WTC11 (cell line): ENCODE measurements at regions not wholly inside any gene's neighbourhood (a gene's known extent, or its start where the extent isn't known, plus 50 kb on each side); places are given as distances from the start of the nearest gene placed in this dataset.

ENCODE experiments used
- ATAC-seq: fragments of 200-7000 bp; cut with Tn5 transposase; 2 replicates; pipeline ENCODE4 v1.10.0; 2021; ENCODE audit warnings: mild to moderate bottlenecking, moderate library complexity
- CTCF ChIA-PET: fragments of 300-600 bp; sonication (Branson Sonifier 250); formaldehyde crosslinking; loops from one replicate; lab custom pipeline; 2021; ENCODE audit warnings: antibody characterized with exemption; lab: Charles Lee
- POLR2A ChIA-PET: fragments of 350-600 bp; sonication (Branson Sonifier 250); formaldehyde crosslinking; loops from one replicate; lab custom pipeline; 2021; ENCODE audit warnings: antibody characterized with exemption; lab: Charles Lee
- DNase-seq: peaks from one replicate; pipeline ENCODE4 v3.0.0; 2021; ENCODE audit warnings: low spot score
- H3K27ac Mint-ChIP-seq: 2 replicates; pipeline ENCODE4 v1.8.0; 2021; ENCODE audit warnings: mixed read lengths
- H3K27me3 Mint-ChIP-seq: 2 replicates; pipeline ENCODE4 v1.8.0; 2021; ENCODE audit warnings: low read depth, mild to moderate bottlenecking, moderate library complexity, mixed read lengths
- H3K36me3 Mint-ChIP-seq: 2 replicates; pipeline ENCODE4 v1.8.0; 2021; ENCODE audit warnings: mixed read lengths
- H3K4me1 Mint-ChIP-seq: 2 replicates; pipeline ENCODE4 v1.8.0; 2022; ENCODE audit warnings: mixed read lengths
- H3K4me3 Mint-ChIP-seq: 2 replicates; pipeline ENCODE4 v1.8.0; 2021; ENCODE audit warnings: mild to moderate bottlenecking, moderate library complexity, mixed read lengths
- H3K9me3 Mint-ChIP-seq: 2 replicates; pipeline ENCODE4 v1.8.0; 2021; ENCODE audit warnings: mixed read lengths
- AFF4 ChIP-seq: sonication (generic); formaldehyde crosslinking; IDR thresholded peaks from 2 replicates; pipeline ENCODE4 v1.8.1; 2023; ENCODE audit warnings: mild to moderate bottlenecking, missing genetic modification reagents, borderline replicate concordance
- AR ChIP-seq: fragments of 250-450 bp; sonication (Bioruptor Pico); IDR thresholded peaks from 2 replicates; pipeline ENCODE4 v1.9.0; 2021; ENCODE audit warnings: mild to moderate bottlenecking
- ATF1 ChIP-seq: sonication (generic); formaldehyde crosslinking; IDR thresholded peaks from 2 replicates; pipeline ENCODE4 v1.8.1; 2023; ENCODE audit warnings: mild to moderate bottlenecking, moderate library complexity, missing genetic modification reagents
- E2F1 ChIP-seq: sonication (generic); formaldehyde crosslinking; IDR thresholded peaks from 2 replicates; pipeline ENCODE4 v1.8.0; 2022; ENCODE audit warnings: mild to moderate bottlenecking, missing genetic modification reagents
- ELF4 ChIP-seq: sonication (generic); formaldehyde crosslinking; IDR thresholded peaks from 2 replicates; pipeline ENCODE4 v1.8.1; 2022; ENCODE audit warnings: low read depth, mild to moderate bottlenecking, moderate library complexity, missing genetic modification reagents
- FOXJ3 ChIP-seq: sonication (generic); formaldehyde crosslinking; IDR thresholded peaks from 2 replicates; pipeline ENCODE4 v1.9.0; 2021; ENCODE audit warnings: missing genetic modification reagents, mild to moderate bottlenecking, borderline replicate concordance
- FOXK1 ChIP-seq: sonication (generic); formaldehyde crosslinking; IDR thresholded peaks from 2 replicates; pipeline ENCODE4 v1.8.0; 2022; ENCODE audit warnings: mild to moderate bottlenecking, moderate library complexity, missing genetic modification reagents
- FOXP1 ChIP-seq: sonication (generic); formaldehyde crosslinking; IDR thresholded peaks from 2 replicates; pipeline ENCODE4 v1.8.0; 2022; ENCODE audit warnings: missing genetic modification reagents, mild to moderate bottlenecking, moderate library complexity, borderline replicate concordance
- IRF1 ChIP-seq: sonication (generic); formaldehyde crosslinking; IDR thresholded peaks from 2 replicates; pipeline ENCODE4 v1.8.0; 2023; ENCODE audit warnings: missing genetic modification reagents
- MLX ChIP-seq: sonication (generic); formaldehyde crosslinking; IDR thresholded peaks from 2 replicates; pipeline ENCODE4 v1.8.1; 2023; ENCODE audit warnings: mild to moderate bottlenecking, missing genetic modification reagents, moderate library complexity
- MXD4 ChIP-seq: fragments of 250-450 bp; sonication (Bioruptor Pico); IDR thresholded peaks from 2 replicates; pipeline ENCODE4 v1.8.0; 2021; ENCODE audit warnings: mild to moderate bottlenecking, moderate library complexity, borderline replicate concordance
- NFATC4 ChIP-seq: fragments of 250-450 bp; sonication (Bioruptor Pico); IDR thresholded peaks from 2 replicates; pipeline ENCODE4 v1.9.0; 2021; ENCODE audit warnings: mild to moderate bottlenecking
- ZMAT4 ChIP-seq: fragments of 250-450 bp; sonication (Bioruptor Pico); IDR thresholded peaks from 2 replicates; pipeline ENCODE4 v1.9.0; 2021; ENCODE audit warnings: mild to moderate bottlenecking
- ZNF317 ChIP-seq: sonication (generic); formaldehyde crosslinking; IDR thresholded peaks from 2 replicates; pipeline ENCODE4 v1.8.1; 2023; ENCODE audit warnings: low read depth, mild to moderate bottlenecking, moderate library complexity, missing genetic modification reagents, borderline replicate concordance
- ZNF423 ChIP-seq: fragments of 250-450 bp; sonication (Bioruptor Pico); IDR thresholded peaks from 2 replicates; pipeline ENCODE4 v2.1.2; 2022; ENCODE audit warnings: mild to moderate bottlenecking, moderate library complexity
- ZNF671 ChIP-seq: fragments of 250-450 bp; sonication (Bioruptor Pico); IDR thresholded peaks from 2 replicates; pipeline ENCODE4 v1.8.0; 2021; ENCODE audit warnings: mild to moderate bottlenecking
- TF ChIP-seq, protein P1 (sequence below): fragments of 200-600 bp; IDR thresholded peaks from 2 replicates; pipeline ENCODE4 v1.8.0; 2022; ENCODE audit warnings: antibody characterized with exemption
- TF ChIP-seq, protein P2 (sequence below): fragments of 250-450 bp; sonication (Bioruptor Pico); IDR thresholded peaks from 2 replicates; pipeline ENCODE4 v1.9.0; 2021; ENCODE audit warnings: moderate library complexity, mild to moderate bottlenecking, inconsistent platforms, borderline replicate concordance
- TF ChIP-seq, protein P3 (sequence below): fragments of 250-450 bp; sonication (Bioruptor Pico); IDR thresholded peaks from 2 replicates; pipeline ENCODE4 v1.8.0; 2021; ENCODE audit warnings: mild to moderate bottlenecking

DNA sequence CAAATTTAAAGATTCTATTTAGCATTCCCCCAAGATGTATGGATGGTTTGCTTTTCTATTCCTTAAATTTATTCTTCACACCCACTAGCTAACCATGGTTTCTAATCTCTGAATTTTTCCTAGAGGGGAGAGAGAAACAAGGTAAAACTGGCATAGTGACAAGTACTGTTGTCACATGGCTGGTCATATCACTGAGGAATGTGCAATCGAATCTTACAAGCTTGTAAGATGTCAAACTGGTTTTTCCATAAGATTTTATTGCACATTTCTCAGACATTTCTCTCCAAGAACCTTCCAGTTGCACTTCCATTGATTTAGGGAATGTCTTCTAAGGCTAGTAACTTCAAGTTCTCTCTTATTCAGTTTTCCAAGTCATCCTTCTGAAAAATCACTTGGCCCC is 89.8 kb downstream of the MBL2 start:
- Mint-ChIP-seq H3K9me3 (no peaks in the 10 kb centered on the region), H3K36me3 (no peaks in the 10 kb centered on the region), H3K27ac (no peak overlapping the region), H3K27me3 (no peaks in the 10 kb centered on the region), H3K4me1 (peaks cover 8% of the 10 kb centered on the region), H3K4me3 (no peak overlapping the region)
- ATAC-seq, result no peak
- TF ChIP-seq NFATC4 (CRISPR knock-in tag) (no peak), ATF1 (CRISPR knock-in tag) (no peak), ELF4 (CRISPR knock-in tag) (no peak), FOXJ3 (CRISPR knock-in tag) (no peak), FOXP1 (no peak)
- TF ChIP-seq, protein P1, sequence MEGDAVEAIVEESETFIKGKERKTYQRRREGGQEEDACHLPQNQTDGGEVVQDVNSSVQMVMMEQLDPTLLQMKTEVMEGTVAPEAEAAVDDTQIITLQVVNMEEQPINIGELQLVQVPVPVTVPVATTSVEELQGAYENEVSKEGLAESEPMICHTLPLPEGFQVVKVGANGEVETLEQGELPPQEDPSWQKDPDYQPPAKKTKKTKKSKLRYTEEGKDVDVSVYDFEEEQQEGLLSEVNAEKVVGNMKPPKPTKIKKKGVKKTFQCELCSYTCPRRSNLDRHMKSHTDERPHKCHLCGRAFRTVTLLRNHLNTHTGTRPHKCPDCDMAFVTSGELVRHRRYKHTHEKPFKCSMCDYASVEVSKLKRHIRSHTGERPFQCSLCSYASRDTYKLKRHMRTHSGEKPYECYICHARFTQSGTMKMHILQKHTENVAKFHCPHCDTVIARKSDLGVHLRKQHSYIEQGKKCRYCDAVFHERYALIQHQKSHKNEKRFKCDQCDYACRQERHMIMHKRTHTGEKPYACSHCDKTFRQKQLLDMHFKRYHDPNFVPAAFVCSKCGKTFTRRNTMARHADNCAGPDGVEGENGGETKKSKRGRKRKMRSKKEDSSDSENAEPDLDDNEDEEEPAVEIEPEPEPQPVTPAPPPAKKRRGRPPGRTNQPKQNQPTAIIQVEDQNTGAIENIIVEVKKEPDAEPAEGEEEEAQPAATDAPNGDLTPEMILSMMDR, result no peak
- ChIA-PET POLR2A (no interaction called here), CTCF (interaction anchor here (0.6 kb wide), 1 partner anchor 369 kb away, joined by 3 read pairs; the partner anchor contains the start of gene DKK1)
- DNase-seq, result no peak

- no peak overlapping the region for H3K27ac Mint-ChIP-seq
- DNase-seq (no peak), ATAC-seq (0 out of 2 replicates have a peak, but pooled peaks have one; percentile 16)
- H3K36me3 Mint-ChIP-seq, result no peaks in the 10 kb centered on the region
- no peaks in the 10 kb centered on the region for H3K27me3 Mint-ChIP-seq
- POLR2A ChIA-PET, result no interaction called here
- CTCF ChIA-PET, result no interaction called here
- H3K9me3 Mint-ChIP-seq, result no peaks in the 10 kb centered on the region
- peaks cover 8% of the 10 kb centered on the region for H3K4me1 Mint-ChIP-seq
- H3K4me3 Mint-ChIP-seq, result no peak overlapping the region
- no peak for TF ChIP-seq ZNF671 (CRISPR knock-in tag)
- no peak for TF ChIP-seq MLX (CRISPR knock-in tag)
- TF ChIP-seq, protein P2, sequence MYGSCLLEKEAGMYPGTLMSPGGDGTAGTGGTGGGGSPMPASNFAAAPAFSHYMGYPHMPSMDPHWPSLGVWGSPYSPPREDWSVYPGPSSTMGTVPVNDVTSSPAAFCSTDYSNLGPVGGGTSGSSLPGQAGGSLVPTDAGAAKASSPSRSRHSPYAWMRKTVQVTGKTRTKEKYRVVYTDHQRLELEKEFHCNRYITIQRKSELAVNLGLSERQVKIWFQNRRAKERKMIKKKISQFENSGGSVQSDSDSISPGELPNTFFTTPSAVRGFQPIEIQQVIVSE (CRISPR knock-in tag), result no peak
- TF ChIP-seq AR (CRISPR knock-in tag), result no peak
- TF ChIP-seq ZNF423 (CRISPR knock-in tag), result no peak
- no peak for TF ChIP-seq E2F1 (CRISPR knock-in tag)
- TF ChIP-seq IRF1 (CRISPR knock-in tag), result no peak
- no peak for TF ChIP-seq ZMAT4 (CRISPR knock-in tag)
- no peak for TF ChIP-seq ELF4 (CRISPR knock-in tag)
- no peak for TF ChIP-seq ZNF317 (CRISPR knock-in tag)
- no peak for TF ChIP-seq ATF1 (CRISPR knock-in tag)
- no peak for TF ChIP-seq MXD4 (CRISPR knock-in tag)
- no peak for TF ChIP-seq FOXK1
- no peak for TF ChIP-seq AFF4 (CRISPR knock-in tag)
- TF ChIP-seq, protein P3, sequence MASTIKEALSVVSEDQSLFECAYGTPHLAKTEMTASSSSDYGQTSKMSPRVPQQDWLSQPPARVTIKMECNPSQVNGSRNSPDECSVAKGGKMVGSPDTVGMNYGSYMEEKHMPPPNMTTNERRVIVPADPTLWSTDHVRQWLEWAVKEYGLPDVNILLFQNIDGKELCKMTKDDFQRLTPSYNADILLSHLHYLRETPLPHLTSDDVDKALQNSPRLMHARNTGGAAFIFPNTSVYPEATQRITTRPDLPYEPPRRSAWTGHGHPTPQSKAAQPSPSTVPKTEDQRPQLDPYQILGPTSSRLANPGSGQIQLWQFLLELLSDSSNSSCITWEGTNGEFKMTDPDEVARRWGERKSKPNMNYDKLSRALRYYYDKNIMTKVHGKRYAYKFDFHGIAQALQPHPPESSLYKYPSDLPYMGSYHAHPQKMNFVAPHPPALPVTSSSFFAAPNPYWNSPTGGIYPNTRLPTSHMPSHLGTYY (CRISPR knock-in tag), result no peak
Observed at GRCh38 chr10:52683776-52684175, 88.8 kb downstream of the MBL2 start.
